ENCODE measurements at regions not wholly inside any gene's neighbourhood (a gene's known extent, or its start where the extent isn't known, plus 50 kb on each side); places are given as distances from the start of the nearest gene placed in this dataset.
"Not testable (repeated sequence)": the region's sequence is repeated elsewhere in the genome, so short reads cannot be mapped to it uniquely, and the experiment has no call there.

DNA sequence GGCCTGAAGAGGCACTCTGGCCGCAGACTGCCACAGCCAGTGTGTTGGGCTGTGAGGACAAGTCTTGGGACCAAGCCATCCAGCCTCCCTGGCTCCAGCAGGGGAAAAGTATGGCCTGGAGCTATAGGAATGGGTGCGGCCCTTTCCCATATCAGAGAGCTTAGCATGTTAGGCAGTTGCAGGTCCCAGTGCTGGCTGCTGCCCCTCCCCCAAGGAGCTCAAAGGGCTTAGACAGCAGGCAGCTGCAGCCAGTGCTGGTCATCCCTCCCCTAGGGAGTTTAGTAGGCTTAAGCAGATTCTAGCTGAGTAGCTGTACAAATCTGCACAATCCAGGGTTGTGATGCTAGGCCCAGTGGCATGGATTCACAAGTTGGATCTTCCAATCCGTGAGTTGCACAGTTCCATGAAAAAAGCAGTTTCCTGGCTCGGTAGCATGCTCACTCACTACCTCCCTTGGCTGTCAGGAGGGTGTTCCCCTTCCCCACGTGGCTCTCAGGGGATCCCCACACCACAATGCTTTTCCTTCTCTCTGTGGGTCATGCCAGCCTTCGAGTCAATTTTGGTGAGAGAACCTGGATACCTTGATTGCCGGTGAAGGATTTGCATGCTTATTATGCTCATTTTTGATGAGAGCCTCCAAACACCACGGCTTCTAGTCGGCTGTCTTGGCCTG is 1490.8 kb downstream of the BRINP3 start:
- DNase-seq, result no peak

- DNase-seq, result no peak
These were observed 1489.1 kb downstream of the BRINP3 start for GRCh38 chr1:188988589-188988988.

GRCh38 chr1:188991221-188991930 is 1486.3 kb downstream of the BRINP3 start:
- DNase-seq, result no peak

- DNase-seq, result no peak
These were observed 1469.8 kb downstream of the BRINP3 start for GRCh38 chr1:189007824-189008223.

DNA sequence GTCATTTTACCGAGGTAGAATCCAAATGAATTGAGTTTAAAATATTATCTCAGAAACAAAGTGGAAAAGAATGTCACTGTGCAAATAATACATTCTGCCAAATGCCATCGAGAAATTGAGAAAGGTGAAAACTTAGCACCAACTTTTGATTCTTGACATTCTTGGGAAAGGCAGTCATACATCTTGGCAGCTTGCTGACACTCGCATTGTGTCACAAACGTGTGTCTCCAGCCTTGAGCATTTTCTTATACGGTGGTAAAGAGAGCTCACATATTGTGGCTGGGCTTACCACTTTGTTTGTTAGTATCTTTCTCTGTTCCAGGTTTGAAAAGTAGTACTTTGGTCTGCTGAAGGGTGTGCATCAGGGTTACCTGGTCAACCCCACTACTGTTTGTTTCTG is 1456.1 kb downstream of the BRINP3 start:
- no peak for DNase-seq

- DNase-seq, result no peak
These were observed 1455.6 kb downstream of the BRINP3 start for GRCh38 chr1:189022015-189022414.

DNA sequence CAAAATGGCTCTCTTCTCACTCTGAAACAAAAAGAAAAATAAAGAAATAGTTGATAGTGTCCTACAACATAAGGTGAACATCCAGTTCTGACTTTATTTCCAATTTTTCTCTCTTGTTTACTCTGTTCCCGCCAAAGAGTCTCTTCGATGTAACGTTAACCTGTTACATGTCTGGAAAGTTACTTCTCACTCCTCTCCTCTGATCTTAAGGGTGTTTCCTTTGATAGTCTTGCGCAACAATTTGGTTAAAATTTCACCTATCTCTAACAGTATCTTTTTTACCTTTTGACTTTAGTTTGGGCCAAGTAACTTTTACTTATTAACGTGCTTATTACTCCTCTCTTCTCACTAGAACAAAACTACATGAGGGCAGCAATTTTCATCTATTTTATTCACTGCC is 1450.2 kb downstream of the BRINP3 start:
- no peak for DNase-seq

DNA sequence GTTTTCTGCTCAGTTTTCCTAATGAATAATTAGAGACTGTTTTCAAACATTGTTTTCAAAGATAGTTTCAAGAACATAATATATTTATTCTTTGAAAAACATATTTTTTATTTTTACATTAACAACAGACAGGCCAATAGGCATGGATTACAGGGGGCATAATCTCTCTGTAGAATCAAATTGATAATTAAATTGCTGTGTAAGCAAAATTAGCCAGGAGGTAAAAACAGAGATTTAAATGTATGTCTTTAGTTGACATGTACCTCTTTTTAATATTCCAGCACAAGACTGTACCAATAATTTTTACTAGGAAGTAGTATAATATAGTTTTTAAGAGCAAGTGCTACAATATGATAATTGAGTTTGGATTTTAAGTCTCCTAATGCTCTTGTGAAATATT is 1444.5 kb downstream of the BRINP3 start:
- no peak for DNase-seq

DNA sequence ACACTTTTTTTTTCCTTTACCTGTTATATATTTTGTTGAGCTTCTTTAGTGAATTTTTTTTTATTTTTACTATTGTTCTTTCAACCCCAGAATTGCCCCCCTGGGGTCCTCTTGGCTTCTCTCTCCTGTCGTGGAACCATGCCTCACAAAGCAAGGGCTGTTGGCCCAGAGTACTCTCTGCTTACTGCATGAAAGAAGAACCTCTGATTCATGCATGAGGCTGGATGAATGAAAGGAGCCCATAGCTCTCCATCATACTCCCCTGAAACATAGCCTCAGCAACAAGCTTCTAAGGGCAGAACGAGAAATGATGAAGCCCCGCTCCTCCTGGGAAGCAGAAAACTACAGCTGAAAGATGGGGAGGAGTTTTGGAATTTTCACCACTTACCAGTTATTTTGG is 1441.0 kb downstream of the BRINP3 start:
- no peak for DNase-seq

GRCh38 chr1:189046127-189046526 is 1431.5 kb downstream of the BRINP3 start:
- DNase-seq, result no peak

DNA sequence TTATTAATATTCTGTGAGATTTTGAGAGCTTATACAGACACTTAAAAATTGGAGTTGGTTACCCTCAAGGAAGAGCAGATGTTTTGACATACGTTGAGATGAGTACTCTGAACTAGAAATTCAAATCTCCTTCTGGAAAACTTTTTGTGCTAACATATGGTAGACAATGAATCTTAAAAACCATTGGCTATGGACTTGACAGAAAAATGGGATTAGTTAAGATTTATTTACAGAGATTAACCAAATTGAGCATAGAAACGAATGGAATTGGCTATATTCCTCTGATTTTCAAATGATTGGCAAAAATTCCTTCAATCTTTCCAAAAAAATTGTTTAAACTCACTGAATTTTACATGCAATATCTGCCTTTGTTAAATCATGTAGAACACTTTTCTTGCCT is 1392.9 kb downstream of the BRINP3 start:
- no peak for DNase-seq

DNA sequence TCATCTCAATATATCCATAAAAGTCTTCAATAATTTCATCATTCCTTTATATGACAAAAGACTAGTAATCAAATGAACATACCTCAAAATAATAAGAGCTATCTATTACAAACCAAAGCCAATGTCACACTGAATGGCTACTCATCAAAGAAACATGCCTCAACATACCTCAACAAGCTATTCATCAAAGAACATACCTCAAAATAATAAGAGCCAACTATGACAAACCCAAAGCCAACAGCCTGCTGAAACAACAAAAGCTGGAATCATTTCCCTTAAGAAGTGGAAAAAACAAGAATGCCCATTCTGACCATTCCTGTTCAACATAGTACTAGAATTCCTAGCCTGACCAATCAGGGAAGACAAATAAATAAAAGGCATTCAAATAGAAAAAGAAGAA is 1373.7 kb downstream of the BRINP3 start:
- DNase-seq, result no peak

GRCh38 chr1:189117072-189117770 is 1360.4 kb downstream of the BRINP3 start:
- DNase-seq, result no peak

DNA sequence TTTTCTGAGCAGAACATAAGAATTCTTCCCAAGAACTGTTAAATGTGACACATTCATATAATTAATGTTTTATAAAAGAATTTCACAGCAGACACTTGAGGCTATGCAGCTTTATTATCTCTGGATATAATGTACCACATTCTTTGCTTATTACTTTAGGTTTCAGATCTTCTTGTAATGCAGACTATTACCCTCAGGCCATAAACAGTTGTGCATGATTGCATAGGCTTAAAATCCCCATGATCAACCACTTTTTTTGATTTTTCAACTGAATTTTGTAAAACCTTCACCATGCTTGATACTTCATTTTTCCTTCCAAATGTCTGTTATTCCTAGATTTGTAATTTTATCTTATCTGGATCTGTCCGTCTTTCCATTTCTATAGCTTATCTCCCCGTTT is 1355.7 kb downstream of the BRINP3 start:
- no peak for DNase-seq

GRCh38 chr1:189125694-189126093 is 1352.0 kb downstream of the BRINP3 start:
- no peak for DNase-seq

- DNase-seq, result no peak
These were observed 1346.1 kb downstream of the BRINP3 start for GRCh38 chr1:189131576-189131975.

GRCh38 chr1:189139748-189140147 is 1337.9 kb downstream of the BRINP3 start:
- DNase-seq, result not testable (repeated sequence)

DNA sequence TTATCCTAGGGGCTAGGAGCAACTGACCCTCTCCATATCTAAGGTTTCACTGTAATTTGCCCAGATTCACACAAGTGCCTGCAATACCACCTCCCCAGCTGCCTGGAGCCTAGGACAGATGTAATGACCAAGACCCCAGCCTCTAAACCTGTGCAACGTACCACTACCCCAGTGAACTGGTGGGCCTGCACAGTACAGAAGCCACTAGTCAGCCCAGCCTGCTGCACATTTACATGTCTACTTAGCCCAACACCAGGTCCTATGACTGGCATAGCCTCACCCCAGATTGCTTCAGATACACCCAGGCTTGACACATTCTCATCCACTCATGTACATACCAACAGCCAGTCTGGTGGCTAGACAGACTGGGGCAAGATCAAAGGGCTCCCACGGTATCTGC is 1336.6 kb downstream of the BRINP3 start:
- no peak for DNase-seq

DNA sequence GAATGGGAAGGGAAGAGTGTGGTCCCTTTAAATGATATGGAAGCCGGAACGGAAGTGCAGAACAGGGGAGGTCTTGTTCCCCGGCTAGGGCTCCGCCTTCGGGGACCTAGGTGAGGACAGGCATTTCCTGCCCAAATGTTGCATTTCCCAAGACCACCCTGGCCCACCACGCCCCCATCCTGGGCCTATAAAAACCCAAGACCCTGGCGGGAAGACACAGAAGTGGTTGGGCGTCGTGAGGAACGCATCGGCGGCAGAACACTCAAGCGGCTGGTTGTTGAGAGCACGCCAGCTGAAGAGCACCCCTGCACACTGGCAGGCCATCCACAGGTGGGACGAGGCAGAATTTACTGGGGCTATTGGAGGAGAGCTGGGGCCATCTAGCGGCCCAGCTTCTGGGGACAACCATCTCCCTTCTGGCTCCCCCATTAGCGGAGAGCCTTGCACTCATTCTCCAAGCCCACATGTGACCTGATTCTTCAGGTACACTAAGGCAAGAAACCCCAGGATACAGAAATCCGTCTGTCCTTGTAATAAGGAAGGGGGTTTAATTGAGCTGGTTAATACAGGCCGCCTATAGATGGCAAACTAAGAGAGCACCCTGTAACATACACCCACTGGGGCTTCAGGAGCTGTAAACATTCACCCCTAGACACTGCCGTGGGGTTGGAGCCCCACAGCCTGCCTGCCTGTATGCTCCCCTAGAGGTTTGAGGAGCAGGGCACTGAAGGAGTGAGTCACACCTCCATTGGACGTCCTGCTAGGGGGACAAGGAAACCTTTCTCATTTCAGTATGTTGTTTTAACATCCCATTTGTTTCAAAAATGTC is 1327.9 kb downstream of the BRINP3 start:
- no peak for DNase-seq

DNA sequence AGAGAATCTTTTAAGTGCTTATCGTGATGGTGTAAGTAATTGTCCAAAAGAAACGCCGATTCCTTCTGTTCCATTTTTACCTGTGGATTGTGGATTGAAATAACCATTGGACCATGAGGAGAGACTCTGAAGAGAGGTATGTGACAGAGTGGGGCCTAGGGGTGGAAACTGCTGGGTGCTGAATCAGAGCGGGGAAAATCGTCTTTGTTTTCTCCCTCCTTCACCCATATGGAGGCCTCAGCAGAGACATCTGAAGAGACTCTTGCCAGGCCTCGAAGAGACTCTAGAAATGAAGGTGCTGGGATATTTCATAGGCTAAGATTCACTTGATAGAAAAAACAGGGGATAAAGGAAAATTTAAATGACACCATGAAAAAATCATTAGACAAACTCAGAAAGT is 1327.0 kb downstream of the BRINP3 start:
- DNase-seq, result no peak

DNA sequence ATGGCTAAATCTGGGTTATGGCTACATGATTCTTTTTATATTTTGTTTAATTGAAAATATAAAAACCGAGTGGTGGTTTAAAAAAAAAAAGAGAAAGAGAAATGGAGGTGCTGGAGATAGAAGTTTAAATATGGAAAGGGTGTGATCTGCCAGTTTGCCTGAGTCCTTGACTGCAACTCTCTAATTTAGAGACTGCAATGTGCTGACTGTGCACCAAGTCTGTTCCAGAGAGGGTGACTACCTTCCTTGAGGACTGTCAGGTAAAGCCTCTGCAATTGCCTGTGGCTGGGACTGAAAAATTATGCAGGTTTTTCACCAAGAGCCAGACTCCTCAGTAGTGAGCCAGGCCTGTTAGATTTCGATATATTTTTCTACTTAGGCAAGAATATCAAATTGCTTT is 1326.3 kb downstream of the BRINP3 start:
- DNase-seq, result no peak

DNA sequence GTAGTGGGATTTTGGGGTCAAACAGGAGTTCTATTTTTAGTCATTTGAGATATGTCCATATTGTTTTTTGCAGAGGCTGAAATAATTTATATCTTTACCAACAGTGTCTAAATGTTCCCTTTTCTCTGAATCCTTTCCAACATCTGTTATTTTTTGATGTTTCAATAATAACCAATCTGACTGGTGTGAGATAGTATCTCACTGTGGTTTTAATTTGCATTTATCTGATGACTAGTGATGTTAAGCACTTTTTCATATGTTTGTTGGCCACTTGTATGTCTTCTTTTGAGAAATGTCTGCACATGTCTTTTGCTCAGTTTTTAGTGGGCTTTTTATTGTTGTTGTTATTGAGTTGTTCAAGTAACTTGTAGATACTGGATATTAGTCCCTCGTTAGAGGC is 1325.0 kb downstream of the BRINP3 start:
- DNase-seq, result no peak

DNA sequence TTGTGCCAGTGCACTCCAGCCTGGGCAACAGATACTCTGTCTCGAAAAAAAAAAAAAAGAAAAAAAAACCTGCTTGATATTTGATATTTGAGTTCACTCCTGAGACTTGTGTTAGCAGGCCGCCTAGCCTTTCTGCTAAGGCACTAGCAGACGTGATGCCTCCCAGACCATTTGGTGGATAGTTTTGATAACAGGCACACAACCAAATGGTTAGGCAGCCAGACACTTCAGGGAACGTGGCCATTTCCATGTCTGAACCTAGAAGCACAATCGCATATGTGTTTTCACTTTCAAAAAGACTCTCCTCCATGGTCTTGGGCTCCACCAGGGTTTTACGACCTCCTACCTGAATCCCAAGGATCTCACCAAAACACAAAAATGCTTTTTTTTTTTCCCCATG is 1319.5 kb downstream of the BRINP3 start:
- DNase-seq, result no peak
